BE2C (cell line): ENCODE measurements at regions not wholly inside any gene's neighbourhood (a gene's known extent, or its start where the extent isn't known, plus 50 kb on each side); places are given as distances from the start of the nearest gene placed in this dataset.
"Not testable (repeated sequence)": the region's sequence is repeated elsewhere in the genome, so short reads cannot be mapped to it uniquely, and the experiment has no call there.

Source experiments
- DNase-seq: peaks from one replicate; pipeline ENCODE4 v3.0.0-alpha.2; 2020
- H3K27me3 ChIP-seq: fragments of 250-450 bp; sonication (Bioruptor Pico); 2 replicates; pipeline ENCODE4 v1.5.1; 2020; ENCODE audit warnings: mild to moderate bottlenecking
- H3K36me3 ChIP-seq: fragments of 250-450 bp; sonication (Bioruptor Pico); 2 replicates; pipeline ENCODE4 v1.5.1; 2020; ENCODE audit warnings: mild to moderate bottlenecking
- H3K4me1 ChIP-seq: fragments of 250-450 bp; sonication (Bioruptor Pico); 2 replicates; pipeline ENCODE4 v1.5.1; 2020
- H3K4me3 ChIP-seq: 2 replicates; pipeline ENCODE4 v1.5.1; 2011; ENCODE audit warnings: low read depth, low read length
- H3K9me3 ChIP-seq: fragments of 250-450 bp; sonication (Bioruptor Pico); 2 replicates; pipeline ENCODE4 v1.5.1; 2020
- TF ChIP-seq, protein P1 (sequence below): IDR thresholded peaks from 2 replicates; pipeline ENCODE4 v1.5.1; 2012; ENCODE audit warnings: mild to moderate bottlenecking, low read depth, low read length

DNA sequence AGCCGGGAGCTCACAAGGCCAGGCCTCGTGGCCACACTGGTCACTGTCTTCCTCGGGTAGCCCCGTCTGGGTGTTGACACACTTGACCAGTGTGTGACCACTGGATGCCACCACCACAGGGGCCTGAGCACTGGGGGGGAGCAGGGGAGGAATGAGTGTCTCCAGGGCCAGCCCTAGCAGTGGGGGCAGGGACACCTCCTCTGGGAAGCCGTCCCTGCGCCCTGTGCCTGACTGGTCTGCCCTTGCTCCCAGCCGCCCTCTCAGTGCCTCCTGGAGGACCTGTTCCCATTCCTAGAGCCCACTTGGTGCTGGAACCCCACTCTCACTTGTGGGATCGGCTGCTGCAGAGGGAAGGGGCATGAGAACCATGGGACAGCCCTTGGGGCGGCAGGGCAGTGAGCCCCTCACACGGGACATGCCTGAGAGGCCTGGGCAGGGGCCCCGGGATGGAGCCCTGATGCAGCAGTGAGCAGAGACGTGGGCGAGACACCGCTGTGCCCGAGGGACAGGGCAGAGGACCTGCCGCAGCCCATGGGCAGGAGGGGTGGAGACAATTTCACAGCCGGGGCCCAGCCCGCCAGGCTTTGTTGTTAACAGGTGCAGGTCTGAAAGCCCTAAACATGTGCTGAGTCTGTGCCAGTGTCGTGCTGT is 121.7 kb upstream of the AKAP13 start:
- not testable (repeated sequence) for DNase-seq, H3K27me3 ChIP-seq, H3K9me3 ChIP-seq, H3K4me3 ChIP-seq, H3K36me3 ChIP-seq, H3K4me1 ChIP-seq

DNA sequence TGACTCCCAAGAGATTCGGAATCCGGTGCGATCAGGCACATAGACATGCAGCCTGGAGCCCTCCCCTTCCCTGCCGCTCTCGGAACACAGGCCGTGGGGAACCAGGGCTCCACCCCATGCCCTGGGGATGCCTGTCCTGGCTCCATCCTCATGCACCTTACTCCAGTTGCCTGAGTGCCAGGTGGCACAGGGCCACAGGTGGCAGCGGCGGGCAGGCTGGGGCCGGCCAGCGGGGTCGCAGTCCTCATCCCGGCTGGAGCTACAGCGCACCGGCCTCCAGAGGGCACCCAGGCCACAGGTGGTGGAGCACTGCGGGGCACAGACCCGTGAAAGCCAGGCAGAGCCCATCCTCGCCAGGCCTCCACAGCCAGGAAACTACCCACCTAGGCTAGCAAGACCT is 119.9 kb upstream of the AKAP13 start:
- not testable (repeated sequence) for H3K4me1 ChIP-seq, DNase-seq, H3K27me3 ChIP-seq, H3K9me3 ChIP-seq, H3K4me3 ChIP-seq, H3K36me3 ChIP-seq

DNA sequence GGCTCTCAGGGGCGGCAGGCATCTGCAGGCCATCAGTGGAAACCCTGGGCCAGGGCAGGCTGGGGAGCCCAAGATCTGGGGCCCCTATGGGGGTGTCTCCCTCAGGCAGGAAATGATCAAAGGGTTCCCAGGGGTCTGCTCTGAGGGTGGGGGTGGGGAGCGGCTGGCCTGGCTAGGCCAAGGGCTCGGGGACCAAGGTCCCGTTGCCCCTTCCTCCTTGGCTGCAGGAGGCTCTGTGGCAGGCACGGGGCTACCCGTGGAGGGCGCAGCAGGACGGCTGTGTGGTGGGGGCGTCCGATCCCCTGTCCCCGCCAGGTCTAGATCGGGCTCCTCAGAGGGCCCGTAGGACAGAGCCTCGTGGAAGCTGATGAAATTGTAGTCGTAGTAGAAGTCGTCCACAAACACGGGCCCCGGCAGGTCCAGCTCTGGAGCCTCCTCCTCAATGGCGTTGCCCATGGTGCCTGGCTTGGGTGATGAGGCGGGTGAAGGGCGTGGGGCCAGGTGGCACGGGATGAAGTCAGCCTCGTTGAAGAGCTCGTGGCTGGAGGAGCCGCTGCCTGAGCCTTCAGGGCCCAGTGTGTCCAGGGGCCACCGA is 117.8 kb upstream of the AKAP13 start:
- not testable (repeated sequence) for H3K4me3 ChIP-seq, H3K4me1 ChIP-seq, H3K9me3 ChIP-seq, H3K27me3 ChIP-seq, DNase-seq, H3K36me3 ChIP-seq

DNA sequence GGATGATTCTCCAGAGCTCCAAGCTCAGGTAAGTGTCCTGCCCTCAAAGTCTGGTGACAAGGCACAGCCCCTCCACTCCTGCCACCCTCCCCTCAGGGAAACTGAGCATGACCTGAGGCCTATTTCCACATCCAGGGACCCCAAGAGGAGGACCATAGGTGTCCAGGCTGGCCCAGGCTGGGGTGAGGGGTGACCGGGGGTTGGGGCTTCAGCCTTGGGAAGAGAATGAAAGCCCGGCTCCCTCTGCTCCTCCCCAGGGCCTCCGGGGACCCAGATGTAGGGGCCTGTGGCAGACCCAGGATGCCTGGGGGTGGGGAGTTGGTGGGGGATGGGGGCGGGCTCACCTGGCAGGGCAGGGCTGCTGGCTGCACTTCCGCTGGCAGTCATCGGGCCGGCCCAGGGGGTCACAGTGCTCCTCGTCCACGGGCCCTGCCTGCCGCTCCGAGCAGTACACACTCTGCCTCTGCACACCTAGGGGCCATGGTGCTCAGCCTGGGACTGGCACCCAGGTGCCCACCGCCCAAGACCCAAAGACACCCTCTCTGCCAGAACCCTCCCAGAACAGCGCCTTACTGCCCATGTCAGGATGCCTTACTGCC is 116.5 kb upstream of the AKAP13 start:
- not testable (repeated sequence) for H3K36me3 ChIP-seq, H3K9me3 ChIP-seq, H3K27me3 ChIP-seq, H3K4me1 ChIP-seq, H3K4me3 ChIP-seq, DNase-seq

DNA sequence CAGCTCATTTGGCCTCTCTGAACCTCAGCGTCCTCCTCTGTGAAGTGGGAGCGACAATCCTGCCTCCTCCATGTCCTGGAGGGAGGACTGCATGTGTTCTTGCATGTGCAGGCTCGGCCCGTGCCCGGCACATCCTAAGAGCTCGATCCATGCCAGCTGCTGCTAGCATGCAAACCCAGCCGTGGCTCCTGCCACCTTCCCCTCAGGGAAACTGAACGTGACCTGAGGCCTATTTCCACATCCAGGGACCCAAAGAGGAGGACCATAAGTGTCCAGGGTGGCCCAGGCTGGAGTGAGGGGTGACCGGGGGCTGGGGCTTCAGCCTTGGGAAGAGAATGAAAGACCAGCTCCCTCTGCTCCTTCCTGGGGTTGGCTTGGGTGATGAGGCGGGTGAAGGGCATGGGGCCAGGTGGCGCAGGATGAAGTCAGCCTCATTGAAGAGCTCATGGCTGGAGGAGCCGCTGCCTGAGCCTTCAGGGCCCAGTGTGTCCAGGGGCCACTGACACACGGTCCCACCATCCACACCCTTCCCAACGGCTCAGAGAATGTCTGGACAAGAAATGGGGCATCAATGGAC is 115.7 kb upstream of the AKAP13 start:
- H3K4me1 ChIP-seq, H3K9me3 ChIP-seq, H3K27me3 ChIP-seq, H3K4me3 ChIP-seq, H3K36me3 ChIP-seq, DNase-seq: not testable (repeated sequence)

DNA sequence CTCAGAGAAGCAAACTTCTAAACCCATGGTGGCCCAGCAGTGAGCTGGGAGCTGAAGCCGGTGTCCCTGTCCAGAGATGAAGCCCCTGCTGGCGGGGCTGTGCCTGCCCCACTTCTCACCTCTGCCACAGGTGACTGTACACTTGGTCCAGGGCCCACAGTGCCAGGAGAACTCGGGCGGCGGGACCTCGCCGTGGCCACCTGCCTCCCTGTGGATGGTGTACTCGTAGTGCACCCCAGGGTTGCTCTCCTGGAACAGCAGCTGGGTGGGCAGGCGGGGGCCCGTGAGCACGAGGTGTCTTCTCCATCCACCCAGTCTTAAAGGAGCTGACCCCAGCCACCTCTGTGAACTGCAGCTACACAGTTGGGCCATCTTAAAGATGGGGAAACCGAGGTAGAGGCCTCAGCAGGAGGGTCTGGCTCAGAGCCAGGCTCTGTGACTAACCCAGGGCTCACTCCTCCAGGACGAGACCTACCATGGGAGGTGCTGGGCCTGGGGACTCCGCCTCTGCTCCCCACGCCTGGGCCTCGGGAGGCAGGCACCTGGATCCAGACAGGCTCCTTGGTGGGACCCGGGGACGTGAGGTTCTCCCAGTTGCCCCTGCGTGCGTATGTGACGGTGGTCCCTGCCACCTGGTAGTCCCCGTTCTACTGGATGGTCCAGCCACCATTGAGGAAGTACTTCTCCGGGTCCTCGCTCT is 113.1 kb upstream of the AKAP13 start:
- H3K4me3 ChIP-seq, H3K9me3 ChIP-seq, H3K36me3 ChIP-seq, DNase-seq, H3K4me1 ChIP-seq, H3K27me3 ChIP-seq: not testable (repeated sequence)

DNA sequence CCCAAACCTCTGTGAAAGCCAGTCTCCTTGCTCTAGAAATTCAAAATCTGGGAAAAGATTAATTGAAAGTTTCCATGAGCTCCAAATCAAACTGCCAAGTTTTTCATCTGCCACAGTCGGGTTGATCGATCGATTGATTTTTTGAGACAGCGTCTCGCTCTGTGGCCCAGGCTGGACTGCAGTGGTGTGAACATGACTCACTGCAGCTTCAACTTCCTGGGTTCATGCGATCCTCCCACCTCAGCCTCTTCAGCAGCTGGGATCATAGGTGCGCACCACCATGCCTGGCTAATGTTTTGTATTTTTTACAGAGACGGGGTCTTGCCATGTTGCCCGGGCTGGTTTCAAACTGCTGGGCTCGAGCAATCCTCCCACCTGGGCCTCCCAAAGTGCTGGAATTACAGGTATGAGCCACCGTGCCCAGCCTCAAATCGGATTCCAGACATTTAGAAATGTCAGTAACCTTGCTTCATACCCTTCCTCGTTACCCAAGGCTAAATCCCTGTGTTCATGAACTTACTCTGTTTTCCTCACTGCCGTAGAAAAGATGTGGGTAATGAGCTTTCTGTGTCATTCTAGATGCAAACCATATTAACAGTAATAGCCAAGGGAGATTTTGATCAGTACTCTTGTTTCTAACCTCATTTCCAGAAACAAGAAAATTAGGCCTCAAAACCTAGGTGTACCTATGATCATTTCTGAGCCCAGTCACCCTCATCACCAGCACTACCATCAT is 105.9 kb upstream of the AKAP13 start:
- TF ChIP-seq, protein P1, sequence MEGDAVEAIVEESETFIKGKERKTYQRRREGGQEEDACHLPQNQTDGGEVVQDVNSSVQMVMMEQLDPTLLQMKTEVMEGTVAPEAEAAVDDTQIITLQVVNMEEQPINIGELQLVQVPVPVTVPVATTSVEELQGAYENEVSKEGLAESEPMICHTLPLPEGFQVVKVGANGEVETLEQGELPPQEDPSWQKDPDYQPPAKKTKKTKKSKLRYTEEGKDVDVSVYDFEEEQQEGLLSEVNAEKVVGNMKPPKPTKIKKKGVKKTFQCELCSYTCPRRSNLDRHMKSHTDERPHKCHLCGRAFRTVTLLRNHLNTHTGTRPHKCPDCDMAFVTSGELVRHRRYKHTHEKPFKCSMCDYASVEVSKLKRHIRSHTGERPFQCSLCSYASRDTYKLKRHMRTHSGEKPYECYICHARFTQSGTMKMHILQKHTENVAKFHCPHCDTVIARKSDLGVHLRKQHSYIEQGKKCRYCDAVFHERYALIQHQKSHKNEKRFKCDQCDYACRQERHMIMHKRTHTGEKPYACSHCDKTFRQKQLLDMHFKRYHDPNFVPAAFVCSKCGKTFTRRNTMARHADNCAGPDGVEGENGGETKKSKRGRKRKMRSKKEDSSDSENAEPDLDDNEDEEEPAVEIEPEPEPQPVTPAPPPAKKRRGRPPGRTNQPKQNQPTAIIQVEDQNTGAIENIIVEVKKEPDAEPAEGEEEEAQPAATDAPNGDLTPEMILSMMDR = no peak
- no peaks in the 10 kb centered on the region for H3K4me1 ChIP-seq
- H3K27me3 ChIP-seq = no peaks in the 10 kb centered on the region
- no peak overlapping the region for H3K4me3 ChIP-seq
- no peak for DNase-seq
- no peaks in the 10 kb centered on the region for H3K9me3 ChIP-seq
- H3K36me3 ChIP-seq = no peaks in the 10 kb centered on the region

DNA sequence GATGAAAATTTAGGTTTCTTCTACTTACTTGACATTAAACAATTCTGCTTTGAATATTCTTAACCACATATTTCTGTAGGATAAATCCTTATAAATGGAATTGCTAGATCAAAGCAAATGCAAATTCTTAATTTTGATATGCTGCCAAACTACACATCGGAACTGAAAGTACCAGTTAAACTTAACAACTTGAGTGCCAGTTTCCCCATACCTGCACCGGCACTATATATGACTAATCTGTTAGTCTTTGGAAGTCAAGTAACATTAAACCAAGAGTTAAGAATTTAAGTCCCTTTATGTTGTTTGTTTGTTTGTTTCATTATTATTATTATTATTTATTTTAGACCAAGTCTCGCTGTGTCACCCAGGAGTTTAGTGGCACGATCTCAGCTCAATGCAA is 103.9 kb upstream of the AKAP13 start:
- no peak for DNase-seq
- H3K27me3 ChIP-seq = no peaks in the 10 kb centered on the region
- no peaks in the 10 kb centered on the region for H3K36me3 ChIP-seq
- H3K4me1 ChIP-seq = no peaks in the 10 kb centered on the region
- TF ChIP-seq, protein P1 = no peak
- no peak overlapping the region for H3K4me3 ChIP-seq
- no peaks in the 10 kb centered on the region for H3K9me3 ChIP-seq

DNA sequence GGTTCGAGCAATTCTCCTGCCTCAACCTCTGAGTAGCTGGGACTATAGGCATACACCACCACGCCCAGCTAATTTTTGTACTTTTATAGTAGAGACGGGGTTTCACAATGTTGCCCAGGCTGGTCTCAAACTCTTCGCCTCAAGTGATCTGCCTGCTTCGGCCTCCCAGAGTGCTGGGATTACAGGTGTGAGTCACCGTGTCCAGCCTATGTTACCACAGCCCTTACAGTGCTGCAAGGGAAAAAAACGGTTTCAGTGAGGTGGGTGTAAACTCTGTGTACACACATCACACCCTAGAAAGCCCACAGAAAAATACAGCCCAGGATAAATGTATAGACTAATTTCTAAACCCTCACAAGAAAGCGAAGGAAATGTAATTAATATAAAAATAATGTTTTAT is 103.5 kb upstream of the AKAP13 start:
- H3K4me3 ChIP-seq = no peak overlapping the region
- DNase-seq = no peak

More for the DNA sequence above, 103.5 kb upstream of the AKAP13 start:
- Histone ChIP-seq H3K27me3 (no peaks in the 10 kb centered on the region), H3K4me1 (no peaks in the 10 kb centered on the region), H3K36me3 (no peaks in the 10 kb centered on the region), H3K9me3 (no peaks in the 10 kb centered on the region)
- TF ChIP-seq, protein P1 = no peak
